HG02870 (cell line): ENCODE measurements at regions not wholly inside any gene's neighbourhood (a gene's known extent, or its start where the extent isn't known, plus 50 kb on each side); places are given as distances from the start of the nearest gene placed in this dataset.

Experiments used
- ATAC-seq: cut with Tn5 transposase; IDR thresholded peaks from one replicate; pipeline ENCODE4 v1.9.1; 2021; ENCODE audit warnings: mild to moderate bottlenecking, moderate library complexity; ENCODE audit not compliant: unreplicated experiment

DNA sequence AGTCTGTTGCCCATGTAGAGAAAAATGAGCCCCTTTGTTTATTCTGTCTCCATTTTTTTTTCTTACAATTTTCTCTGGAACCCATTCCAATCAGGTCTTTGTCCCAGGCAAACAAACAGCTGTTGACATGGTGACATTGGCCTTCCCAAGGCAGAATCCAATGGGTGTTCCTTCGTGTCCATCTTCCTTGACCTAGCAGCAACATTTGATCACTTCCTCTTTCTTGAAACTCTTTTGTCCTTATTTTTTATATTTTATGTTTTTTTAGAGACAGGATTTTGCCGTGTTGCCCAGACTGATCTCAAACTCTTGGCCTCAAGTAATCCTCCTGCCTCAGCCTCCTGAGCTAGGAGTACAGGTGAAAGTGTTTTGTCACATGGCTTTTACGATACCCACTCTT, 65.4 kb upstream of the CACNA1E start:
- ATAC-seq = no peak

DNA sequence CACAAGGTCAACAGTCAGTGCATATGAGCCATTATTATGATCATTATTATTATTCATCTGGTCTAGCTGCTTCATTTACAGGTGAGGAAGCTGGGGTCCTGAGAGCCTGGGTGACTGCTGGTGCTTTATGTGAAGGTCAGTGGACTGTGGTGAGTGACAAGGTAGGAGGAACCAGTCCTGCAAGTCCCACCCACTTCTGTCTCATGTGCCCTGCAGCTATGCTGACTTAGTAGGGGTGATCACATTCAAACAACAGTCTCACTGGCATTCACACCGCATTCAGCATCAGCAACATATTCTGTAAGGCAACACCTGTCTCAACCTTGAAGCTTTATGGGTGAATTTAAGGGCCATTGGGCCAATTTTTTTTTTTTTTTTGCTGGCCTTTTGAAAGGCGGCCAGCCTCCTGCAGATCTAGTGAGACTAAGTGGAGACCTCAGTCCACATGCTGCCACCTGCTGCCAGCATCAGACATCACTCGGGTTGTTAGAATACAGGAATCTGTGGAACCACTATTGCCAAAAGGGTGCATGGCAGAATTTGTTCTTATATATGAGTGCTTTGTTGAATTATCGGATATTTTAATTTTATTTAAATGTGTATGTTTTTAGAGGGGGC, 59.9 kb upstream of the CACNA1E start:
- no peak for ATAC-seq

DNA sequence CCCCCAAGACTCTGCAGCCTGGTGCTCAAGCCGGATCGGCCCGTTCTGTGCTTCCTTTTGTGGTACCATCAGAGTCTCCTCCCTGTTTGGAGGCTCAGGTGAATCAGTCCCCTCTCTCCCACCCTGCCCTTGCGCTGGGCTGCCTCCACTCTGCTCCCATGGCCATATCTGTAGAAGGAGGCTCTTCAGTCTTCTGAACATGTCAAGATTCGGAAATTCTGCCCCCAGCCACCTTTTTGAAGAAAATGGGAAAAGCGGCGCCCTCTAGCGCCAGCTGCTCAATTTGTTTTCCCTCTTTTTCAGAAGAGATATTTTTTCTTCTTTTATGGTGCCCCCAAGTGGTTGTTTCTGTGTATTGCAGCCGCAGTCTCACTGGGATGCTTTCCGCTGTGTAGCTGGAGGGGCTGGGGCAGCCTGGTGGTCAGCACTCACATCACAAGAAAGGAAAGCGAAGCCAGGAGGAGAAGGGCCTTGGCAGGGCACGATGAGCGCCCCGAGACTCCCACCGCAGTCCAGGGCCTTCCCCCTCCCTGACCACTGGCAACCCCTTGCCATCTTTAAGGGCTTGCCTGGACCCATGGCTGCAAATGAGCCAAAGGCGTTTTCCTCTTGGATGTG, 58.4 kb upstream of the CACNA1E start:
- ATAC-seq = no peak

DNA sequence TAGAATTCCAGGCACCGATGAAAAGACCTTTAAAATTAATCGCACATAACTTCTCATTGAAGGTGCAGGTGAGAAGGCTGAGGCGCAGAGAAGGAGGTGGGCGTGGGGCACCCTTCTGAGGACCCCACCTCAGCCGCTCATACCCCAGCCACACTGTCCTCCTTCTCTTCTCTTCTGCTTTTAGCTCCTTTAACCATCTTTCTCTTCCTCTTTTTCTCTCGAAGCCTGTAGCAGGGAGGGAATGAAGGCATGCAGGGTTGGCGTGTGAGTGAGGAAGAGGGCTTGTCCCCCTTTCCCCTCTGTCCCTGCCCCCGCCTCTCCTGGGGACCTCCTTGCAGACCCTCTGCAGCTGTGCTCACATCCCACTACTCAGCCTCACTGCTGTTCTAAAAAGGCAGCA, 57.8 kb upstream of the CACNA1E start:
- ATAC-seq = no peak

DNA sequence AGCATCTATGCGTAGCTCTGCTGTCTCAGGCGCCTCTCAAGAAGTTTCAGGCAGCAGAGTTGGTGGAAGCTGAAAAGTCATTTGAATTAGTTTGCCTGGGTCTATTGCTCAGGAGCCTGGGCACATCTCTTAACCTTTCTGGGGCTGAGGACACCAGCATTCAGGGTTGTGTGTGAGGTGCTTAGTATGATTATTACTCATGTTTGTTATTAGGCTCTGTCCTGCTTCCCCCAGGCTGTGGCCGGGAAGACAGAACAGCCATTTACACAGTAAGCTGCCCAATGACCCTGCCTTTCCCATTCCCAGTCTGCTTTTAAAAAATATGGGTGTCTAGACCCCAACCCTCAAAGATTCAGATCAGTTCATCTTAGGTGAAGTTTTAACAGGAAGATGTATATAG, 53.9 kb upstream of the CACNA1E start:
- ATAC-seq = peak; percentile 34

DNA sequence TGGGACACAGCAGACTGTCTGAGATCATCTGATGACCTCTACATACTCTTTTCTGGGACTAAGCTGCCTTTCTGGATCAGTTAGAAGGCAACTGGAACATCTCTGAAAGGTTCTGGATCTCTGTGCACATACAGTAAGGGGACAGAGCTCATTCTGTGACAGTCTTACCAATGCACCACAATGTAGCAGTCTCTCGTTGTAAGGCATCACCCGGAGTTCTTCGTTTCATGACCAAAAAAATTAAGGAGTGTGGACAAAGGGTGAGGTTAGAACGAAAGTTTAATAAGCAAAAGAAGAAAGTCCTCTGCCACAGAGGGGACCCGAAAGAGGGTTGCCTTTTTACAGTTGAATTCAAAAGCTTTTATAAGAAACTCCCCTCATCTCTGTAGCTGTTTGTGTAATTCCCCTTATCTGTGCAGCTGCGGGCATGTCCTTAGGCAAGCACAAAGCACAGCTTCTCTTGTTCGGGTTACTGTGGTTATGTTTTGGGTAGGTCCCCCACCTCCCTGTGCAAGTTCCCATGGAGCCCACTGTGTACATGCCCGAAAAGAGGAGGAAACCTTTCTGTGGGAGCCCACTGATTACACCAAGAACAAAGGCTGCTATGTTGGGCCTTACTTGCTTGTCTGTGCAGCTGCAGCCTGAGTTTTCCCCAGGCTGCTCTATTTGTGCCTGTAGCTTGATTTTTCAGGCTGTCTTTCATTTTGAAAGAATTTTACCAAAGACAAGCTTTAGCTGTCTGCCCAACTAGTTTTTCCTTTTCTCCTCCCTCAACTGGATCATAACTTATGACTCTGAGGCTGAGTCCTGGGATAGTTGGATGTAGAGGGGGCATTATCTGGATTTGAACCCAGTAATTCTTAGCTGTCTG, 53.1 kb upstream of the CACNA1E start:
- ATAC-seq = peak; percentile 81
